ENCODE measurements at regions not wholly inside any gene's neighbourhood (a gene's known extent, or its start where the extent isn't known, plus 50 kb on each side); places are given as distances from the start of the nearest gene placed in this dataset.
"Not testable (repeated sequence)": the region's sequence is repeated elsewhere in the genome, so short reads cannot be mapped to it uniquely, and the experiment has no call there.

DNA sequence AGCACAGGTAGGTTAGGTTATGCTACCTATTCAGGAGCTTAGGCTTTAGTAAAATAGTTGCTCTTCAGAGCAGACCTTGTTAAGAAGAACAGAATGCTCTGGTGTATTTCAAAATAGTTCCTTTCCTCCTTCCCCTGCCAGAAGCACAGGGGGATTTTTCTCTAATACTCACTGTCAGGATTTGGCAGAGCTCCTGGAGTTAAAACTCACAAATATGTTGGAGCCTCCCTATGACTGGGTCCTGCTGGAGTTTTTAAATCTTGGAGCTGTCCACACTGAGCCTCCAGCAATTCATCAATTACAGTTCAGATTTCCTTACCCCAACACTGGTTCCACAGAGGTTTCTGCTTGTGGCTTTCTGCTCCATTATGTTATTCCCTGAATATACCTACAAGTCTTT, 1233.8 kb upstream of the WWC1 start:
- no peak for DNase-seq

GRCh38 chr5:167061695-167062094, 1229.8 kb upstream of the WWC1 start:
- DNase-seq: no peak

DNA sequence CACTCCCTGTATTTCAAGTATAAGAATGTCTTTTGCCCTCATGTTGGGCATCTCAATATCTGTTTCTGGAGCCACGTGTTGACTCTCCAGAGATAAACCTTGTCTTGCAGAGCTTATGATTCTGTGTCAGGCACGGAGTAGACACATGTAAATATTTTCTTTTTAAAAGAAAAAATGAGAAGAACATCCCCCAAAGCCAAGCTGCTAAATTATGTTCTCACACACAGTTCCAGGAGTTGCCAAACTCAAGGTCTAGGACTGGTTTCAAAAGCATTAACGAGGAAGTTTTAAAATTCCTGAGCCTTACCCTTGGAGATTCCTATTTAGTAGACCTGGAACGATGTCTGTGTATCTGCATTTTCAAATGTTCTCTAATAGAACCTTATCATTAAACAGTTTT, 1228.3 kb upstream of the WWC1 start:
- DNase-seq: no peak

GRCh38 chr5:167063788-167064187, 1227.7 kb upstream of the WWC1 start:
- no peak for DNase-seq

- DNase-seq: no peak
These were observed 1227.2 kb upstream of the WWC1 start for GRCh38 chr5:167064198-167064776.

- DNase-seq: no peak
These were observed 1225.7 kb upstream of the WWC1 start for GRCh38 chr5:167065794-167066193.

DNA sequence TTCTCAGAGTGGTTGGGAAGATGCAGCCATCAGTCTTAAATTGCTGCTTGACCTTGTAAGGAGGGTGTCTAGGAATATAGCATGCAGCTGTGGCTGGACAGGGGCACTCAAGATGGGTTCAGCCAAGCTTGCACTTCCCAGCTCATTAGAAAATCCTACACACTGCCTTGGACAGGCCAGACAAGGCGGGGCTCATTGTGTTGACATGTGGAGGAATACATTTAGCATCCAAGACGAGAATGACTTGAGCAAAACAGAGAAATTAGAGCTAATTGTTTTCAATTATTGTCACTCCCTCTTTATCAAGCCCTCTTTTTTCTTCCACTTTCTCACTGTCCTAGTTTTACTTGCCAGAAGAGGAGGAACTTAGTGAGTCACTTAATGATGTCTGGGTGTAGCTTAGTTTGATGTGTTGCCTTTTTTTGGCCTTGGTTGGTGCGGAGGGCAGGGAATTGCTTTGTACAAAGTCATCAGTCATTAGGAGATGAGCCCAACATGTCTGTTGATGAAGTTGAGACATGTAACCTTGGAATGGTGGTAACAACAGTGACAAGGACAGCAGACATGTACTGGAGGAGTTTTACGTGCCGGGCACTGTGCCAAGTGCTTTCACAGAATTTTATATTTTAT, 1219.3 kb upstream of the WWC1 start:
- DNase-seq: no peak

DNA sequence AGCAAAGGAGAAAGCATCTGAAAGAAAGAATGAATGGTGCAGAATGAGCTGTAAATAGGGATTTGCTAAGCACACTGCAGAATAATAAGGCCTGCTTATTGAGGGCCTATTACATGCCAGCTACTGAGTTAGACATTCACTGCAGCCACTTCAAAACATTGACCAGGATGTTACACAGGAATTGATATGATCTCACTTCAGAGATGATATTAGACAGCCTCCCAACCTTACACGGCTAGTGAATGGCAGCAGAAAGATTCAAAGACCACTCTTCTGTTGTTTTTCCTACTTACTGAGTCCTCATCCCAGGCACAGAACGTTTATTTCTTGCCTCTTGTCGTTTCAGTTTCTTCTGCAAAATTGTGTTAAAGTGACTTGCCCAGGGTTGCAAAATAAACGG, 1209.9 kb upstream of the WWC1 start:
- no peak for DNase-seq

GRCh38 chr5:167096816-167097215, 1194.6 kb upstream of the WWC1 start:
- DNase-seq: no peak

- no peak for DNase-seq
These were observed 1187.1 kb upstream of the WWC1 start for GRCh38 chr5:167104351-167104750.

GRCh38 chr5:167105941-167106340, 1185.5 kb upstream of the WWC1 start:
- no peak for DNase-seq

DNA sequence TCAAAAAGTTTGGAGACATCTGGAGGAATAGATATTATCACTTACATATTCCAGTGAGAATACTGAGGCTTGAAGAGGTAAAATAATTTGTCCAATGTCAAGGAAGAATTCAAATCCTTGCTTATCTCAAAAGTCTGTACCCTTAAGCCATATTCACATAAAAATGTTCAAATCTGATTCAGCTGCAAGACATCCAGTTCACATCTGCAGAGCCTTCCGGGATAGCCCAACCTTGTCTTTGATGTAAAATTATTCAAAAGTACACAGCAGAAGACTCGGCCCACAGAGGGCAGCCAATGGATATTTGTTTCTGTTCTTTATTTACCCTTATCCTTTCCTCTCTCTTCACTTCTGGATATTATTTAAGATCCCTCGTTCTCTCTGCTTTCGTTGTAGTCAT, 1183.8 kb upstream of the WWC1 start:
- DNase-seq: no peak

DNA sequence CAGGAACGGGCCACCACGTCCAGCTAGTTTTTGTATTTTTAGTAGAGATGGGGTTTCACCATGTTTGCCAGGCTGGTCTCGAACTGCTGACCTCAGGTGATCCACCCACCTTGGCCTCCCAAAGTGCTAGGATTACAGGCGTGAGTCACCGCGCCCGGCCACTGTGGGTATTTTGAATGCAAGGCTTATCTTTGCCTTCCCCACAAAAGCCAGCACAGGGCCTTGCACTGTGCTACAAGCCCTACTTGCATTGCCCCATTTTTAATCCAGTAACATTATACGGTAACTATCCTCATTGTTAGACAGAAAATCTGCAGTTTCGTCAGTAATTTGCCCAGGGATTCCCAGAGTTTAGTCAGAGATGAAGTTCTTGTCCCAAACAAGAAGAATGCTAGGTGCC, 1183.2 kb upstream of the WWC1 start:
- DNase-seq: not testable (repeated sequence)

- DNase-seq: no peak
These were observed 1178.9 kb upstream of the WWC1 start for GRCh38 chr5:167112556-167112955.

DNA sequence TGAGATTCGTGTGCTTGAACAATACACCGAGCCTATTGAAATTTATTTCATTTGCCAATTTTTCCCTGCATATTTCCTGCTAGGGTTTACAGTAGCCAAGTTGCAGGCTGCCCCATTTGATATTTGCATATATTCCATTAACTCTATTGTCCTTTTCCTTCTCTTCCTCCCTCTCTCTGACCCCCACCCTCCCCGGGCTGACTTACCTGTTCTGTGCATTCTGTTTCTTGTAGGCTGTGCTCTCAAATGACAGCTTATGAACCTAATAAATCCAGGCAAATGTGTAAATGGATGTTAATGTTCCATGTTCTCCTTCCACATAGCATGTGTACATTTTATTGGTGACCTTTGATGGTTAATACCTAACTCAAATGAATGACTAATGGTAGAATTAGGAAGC, 1169.2 kb upstream of the WWC1 start:
- no peak for DNase-seq

DNA sequence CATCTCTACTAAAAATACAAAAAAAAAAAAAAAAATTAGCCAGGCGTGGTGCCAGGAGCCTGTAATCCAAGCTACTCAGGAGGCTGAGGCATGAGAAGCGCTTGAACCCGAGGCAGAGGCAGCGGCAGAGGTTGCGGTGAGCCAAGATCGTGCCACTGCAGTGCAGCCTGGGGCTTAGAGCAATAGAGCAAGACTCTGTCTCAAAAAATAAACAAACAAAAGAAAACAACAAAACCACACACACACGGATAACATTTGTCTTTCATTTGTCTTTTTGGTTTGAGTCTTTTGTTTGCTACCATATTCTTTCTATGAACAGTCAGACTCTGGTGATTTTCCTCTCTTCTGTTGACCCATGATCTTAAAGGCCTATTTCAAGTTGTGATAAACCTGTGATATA, 1168.3 kb upstream of the WWC1 start:
- DNase-seq: no peak

DNA sequence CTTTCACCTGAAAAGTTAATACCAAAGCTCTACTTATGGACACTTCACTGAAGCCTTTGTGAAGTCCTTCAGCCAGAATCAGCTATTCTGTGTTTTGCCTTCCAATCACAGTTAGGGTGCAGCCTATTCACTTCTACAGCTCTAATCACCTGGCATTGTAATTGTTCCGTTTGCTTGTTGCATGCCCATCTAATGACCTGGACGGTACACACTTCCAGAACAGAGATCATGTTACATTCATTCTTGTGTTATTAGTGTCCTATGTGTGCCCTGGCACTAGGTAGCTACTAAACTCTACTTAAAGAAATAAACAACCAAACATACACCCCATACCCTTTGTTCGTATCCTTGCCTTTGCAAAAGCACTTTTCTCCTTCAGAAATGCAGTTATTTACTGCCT, 1162.9 kb upstream of the WWC1 start:
- DNase-seq: no peak

- no peak for DNase-seq
These were observed 1150.7 kb upstream of the WWC1 start for GRCh38 chr5:167140548-167141291.

GRCh38 chr5:167143716-167144115, 1147.7 kb upstream of the WWC1 start:
- DNase-seq: no peak

GRCh38 chr5:167145841-167146240, 1145.6 kb upstream of the WWC1 start:
- DNase-seq: no peak

DNA sequence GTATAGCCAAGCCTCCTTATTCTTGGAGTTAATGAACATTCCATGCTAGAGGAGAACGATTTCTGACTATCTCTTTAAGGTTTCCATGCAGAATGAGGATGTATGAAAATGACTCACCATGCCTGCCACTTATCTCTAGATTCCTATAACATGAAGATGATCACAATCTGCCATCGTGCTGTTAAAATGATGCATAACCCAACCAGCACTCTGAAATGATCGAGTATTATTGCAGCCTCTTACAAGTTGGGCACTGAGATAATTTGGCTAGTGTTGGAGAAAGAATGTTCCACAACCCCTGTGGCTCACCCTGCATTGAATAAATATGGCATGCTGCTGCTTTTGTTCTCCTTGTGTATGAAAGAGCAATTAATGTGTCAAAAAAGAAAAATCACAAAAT, 1143.6 kb upstream of the WWC1 start:
- DNase-seq: no peak

GRCh38 chr5:167150661-167151060, 1140.8 kb upstream of the WWC1 start:
- no peak for DNase-seq

DNA sequence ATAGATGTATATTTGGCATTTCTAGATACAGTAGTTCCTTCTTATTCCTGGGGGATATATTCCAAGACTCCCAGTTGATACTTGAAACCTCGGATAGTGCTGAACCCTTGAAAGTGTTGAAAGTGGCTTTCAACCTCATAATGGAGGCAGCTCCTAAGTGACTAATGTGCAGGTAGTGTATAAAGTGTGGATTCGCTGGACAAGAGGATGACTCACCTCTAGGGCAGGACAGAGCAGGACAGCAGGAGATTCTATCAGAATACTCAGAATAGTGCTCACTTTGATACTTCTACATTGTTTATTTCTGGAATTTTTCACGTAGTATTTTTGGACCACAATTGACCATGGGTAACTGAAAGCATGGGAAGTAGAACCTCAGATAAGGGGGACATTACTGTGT, 1138.9 kb upstream of the WWC1 start:
- no peak for DNase-seq

DNA sequence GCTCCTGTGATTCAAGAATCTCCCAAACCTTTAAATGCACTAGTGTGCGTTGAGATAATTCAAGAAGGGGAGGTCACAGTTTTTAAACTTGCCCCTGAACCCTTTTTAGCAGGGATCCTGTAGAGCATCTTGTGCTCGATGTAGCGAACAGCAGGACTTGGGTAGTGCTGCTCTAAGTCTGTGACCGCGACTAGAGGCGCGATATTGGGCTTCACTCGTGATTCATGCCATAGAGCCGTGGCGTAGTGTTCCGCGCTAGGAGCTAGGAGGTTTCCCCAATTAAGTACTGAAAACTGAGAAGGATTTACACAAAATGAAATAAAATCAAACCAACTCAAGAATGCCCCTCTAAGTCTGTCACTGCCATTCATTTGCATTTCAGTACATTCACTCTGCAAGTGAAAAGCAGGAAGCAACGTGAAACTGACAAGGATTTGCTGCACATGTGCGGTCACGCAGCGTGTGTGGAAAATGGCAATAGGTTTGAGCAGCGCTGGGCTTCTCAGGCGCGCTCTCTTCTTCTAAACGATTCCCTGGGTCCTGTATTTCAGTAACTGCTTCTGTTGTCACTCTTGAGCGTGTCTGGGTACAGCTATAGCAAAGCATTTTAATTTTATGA, 1135.9 kb upstream of the WWC1 start:
- DNase-seq: no peak

All from SIG-M5 (cell line).